SKM-1 (cell line): ENCODE measurements at regions not wholly inside any gene's neighbourhood (a gene's known extent, or its start where the extent isn't known, plus 50 kb on each side); places are given as distances from the start of the nearest gene placed in this dataset.

ENCODE experiments used
- DNase-seq: peaks from one replicate; lab custom pipeline; 2025; ENCODE audit not compliant: unreplicated experiment; lab: John Stamatoyannopoulos, UW

- DNase-seq: no peak
Observed at GRCh38 chr2:10984418-10985135, 72.8 kb downstream of the KCNF1 start.

- no peak for DNase-seq
Observed at GRCh38 chr2:10985260-10985659, 73.5 kb downstream of the KCNF1 start.

- no peak for DNase-seq
Observed at GRCh38 chr2:10985901-10986535, 74.3 kb downstream of the KCNF1 start.

GRCh38 chr2:10987439-10987838 is 75.7 kb downstream of the KCNF1 start:
- no peak for DNase-seq

- DNase-seq: no peak
Observed at GRCh38 chr2:10987861-10988260, 76.1 kb downstream of the KCNF1 start.

GRCh38 chr2:10989151-10989550 is 77.4 kb downstream of the KCNF1 start:
- no peak for DNase-seq

- no peak for DNase-seq
Observed at GRCh38 chr2:10989782-10990181, 78.0 kb downstream of the KCNF1 start.

GRCh38 chr2:10990561-10991111 is 78.9 kb downstream of the KCNF1 start:
- no peak for DNase-seq

- no peak for DNase-seq
Observed at GRCh38 chr2:10992023-10992791, 80.5 kb downstream of the KCNF1 start.

- no peak for DNase-seq
Observed at GRCh38 chr2:10993001-10993481, 81.3 kb downstream of the KCNF1 start.

GRCh38 chr2:10995366-10995970 is 83.7 kb downstream of the KCNF1 start:
- DNase-seq: no peak

- DNase-seq: no peak
Observed at GRCh38 chr2:11004199-11004598, 92.5 kb downstream of the KCNF1 start.

- no peak for DNase-seq
Observed at GRCh38 chr2:11005032-11005431, 93.3 kb downstream of the KCNF1 start.

GRCh38 chr2:11006191-11006590 is 94.5 kb downstream of the KCNF1 start:
- no peak for DNase-seq

GRCh38 chr2:11007331-11008264 is 95.9 kb downstream of the KCNF1 start:
- no peak for DNase-seq

GRCh38 chr2:11008773-11009172 is 97.0 kb downstream of the KCNF1 start:
- DNase-seq: no peak

- no peak for DNase-seq
Observed at GRCh38 chr2:11009176-11009575, 97.4 kb downstream of the KCNF1 start.

- no peak for DNase-seq
Observed at GRCh38 chr2:11009891-11010290, 98.2 kb downstream of the KCNF1 start.

GRCh38 chr2:11011359-11011758 is 99.6 kb downstream of the KCNF1 start:
- DNase-seq: no peak

GRCh38 chr2:11012131-11012693 is 100.5 kb downstream of the KCNF1 start:
- DNase-seq: no peak
